ENCODE measurements at regions not wholly inside any gene's neighbourhood (a gene's known extent, or its start where the extent isn't known, plus 50 kb on each side); places are given as distances from the start of the nearest gene placed in this dataset.
A peak's percentile ranks its signal among the peaks of the same experiment; 100 is the strongest.

DNA sequence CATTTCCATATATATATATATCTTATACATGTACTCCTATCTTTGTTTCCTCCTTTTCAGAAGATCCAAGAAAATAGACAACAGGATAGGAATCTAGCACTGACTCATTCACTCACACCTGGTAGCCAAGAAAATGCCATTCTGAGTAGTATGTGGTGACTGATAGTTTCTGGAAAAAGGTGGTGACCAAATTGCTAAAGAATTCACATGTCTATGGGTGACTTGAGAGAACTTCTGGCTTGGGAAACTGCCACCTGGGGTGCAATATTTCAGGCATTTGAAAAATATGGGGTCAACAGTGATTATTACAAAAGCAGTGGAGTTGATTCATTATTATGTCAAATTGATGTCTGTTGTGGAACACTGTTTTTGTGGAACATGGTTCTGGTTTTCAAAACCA, 605.1 kb downstream of the PCDH18 start:
- H3K36me3 ChIP-seq (replicated peaks), result no peaks in the 10 kb centered on the region
- no peaks in the 10 kb centered on the region for H3K9me3 ChIP-seq
- H3K4me1 ChIP-seq, result no peaks in the 10 kb centered on the region
- no peaks in the 10 kb centered on the region for H3K27me3 ChIP-seq (ENCODE audit: low read depth)
- DNase-seq (ENCODE audit: low spot score in 2 of 2), result no peak
- no peak overlapping the region for H3K4me3 ChIP-seq
- in situ Hi-C loops (cut with MboI; ENCODE audit: low sequenced_read_pairs), result no loop called here

GRCh38 chr4:136925203-136925602, 607.1 kb downstream of the PCDH18 start:
- DNase-seq (ENCODE audit: low spot score in 2 of 2), result no peak
- no peaks in the 10 kb centered on the region for H3K9me3 ChIP-seq
- no peak overlapping the region for H3K4me3 ChIP-seq
- H3K36me3 ChIP-seq (replicated peaks), result no peaks in the 10 kb centered on the region
- in situ Hi-C loops (cut with MboI; ENCODE audit: low sequenced_read_pairs), result no loop called here
- H3K27me3 ChIP-seq (ENCODE audit: low read depth), result no peaks in the 10 kb centered on the region
- no peaks in the 10 kb centered on the region for H3K4me1 ChIP-seq

DNA sequence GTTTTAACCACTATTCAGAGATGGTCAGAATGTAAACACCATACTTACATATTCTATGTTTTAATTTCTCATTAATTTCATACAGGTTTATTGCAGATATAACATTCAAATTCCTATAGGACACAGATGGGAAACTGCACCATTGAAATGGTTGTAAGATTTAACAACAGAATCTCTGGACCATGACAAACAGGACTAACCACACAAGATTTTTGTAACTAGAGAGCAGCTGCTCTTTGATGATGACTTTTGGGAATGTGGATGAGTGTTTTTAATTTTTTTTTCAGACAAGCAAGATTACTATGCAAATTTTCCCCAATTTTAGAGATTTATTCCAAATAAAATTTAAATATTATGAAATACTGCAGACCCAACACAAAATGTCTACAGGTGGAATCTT, 610.2 kb downstream of the PCDH18 start:
- in situ Hi-C loops (cut with MboI; ENCODE audit: low sequenced_read_pairs), result no loop called here
- Histone ChIP-seq H3K27me3 (ENCODE audit: low read depth) (no peaks in the 10 kb centered on the region), H3K4me1 (no peaks in the 10 kb centered on the region), H3K4me3 (no peak overlapping the region), H3K36me3 (replicated peaks) (no peaks in the 10 kb centered on the region), H3K9me3 (no peaks in the 10 kb centered on the region)
- no peak for DNase-seq (ENCODE audit: low spot score in 2 of 2)

- no peaks in the 10 kb centered on the region for H3K36me3 ChIP-seq (replicated peaks)
- no peak overlapping the region for H3K4me3 ChIP-seq
- DNase-seq (ENCODE audit: low spot score in 2 of 2), result no peak
- H3K4me1 ChIP-seq, result no peaks in the 10 kb centered on the region
- H3K27me3 ChIP-seq (ENCODE audit: low read depth), result no peaks in the 10 kb centered on the region
- in situ Hi-C loops (cut with MboI; ENCODE audit: low sequenced_read_pairs), result no loop called here
- H3K9me3 ChIP-seq, result no peaks in the 10 kb centered on the region
These were observed 612.0 kb downstream of the PCDH18 start for GRCh38 chr4:136920092-136920881.

GRCh38 chr4:136918772-136919171, 613.5 kb downstream of the PCDH18 start:
- no peaks in the 10 kb centered on the region for H3K36me3 ChIP-seq (replicated peaks)
- DNase-seq (ENCODE audit: low spot score in 2 of 2), result no peak
- H3K27me3 ChIP-seq (ENCODE audit: low read depth), result no peaks in the 10 kb centered on the region
- in situ Hi-C loops (cut with MboI; ENCODE audit: low sequenced_read_pairs), result no loop called here
- H3K4me1 ChIP-seq, result no peaks in the 10 kb centered on the region
- no peak overlapping the region for H3K4me3 ChIP-seq
- H3K9me3 ChIP-seq, result no peaks in the 10 kb centered on the region

- H3K4me1 ChIP-seq, result no peaks in the 10 kb centered on the region
- DNase-seq (ENCODE audit: low spot score in 2 of 2), result no peak
- in situ Hi-C loops (cut with MboI; ENCODE audit: low sequenced_read_pairs), result no loop called here
- no peaks in the 10 kb centered on the region for H3K36me3 ChIP-seq (replicated peaks)
- no peaks in the 10 kb centered on the region for H3K9me3 ChIP-seq
- H3K27me3 ChIP-seq (ENCODE audit: low read depth), result no peaks in the 10 kb centered on the region
- H3K4me3 ChIP-seq, result no peak overlapping the region
These were observed 614.8 kb downstream of the PCDH18 start for GRCh38 chr4:136917312-136918110.

- DNase-seq (ENCODE audit: low spot score in 2 of 2), result peak in 1 of 2 experiments; percentile 13
- no peaks in the 10 kb centered on the region for H3K27me3 ChIP-seq (ENCODE audit: low read depth)
- H3K9me3 ChIP-seq, result no peaks in the 10 kb centered on the region
- H3K4me3 ChIP-seq, result no peak overlapping the region
- in situ Hi-C loops (cut with MboI; ENCODE audit: low sequenced_read_pairs), result no loop called here
- H3K4me1 ChIP-seq, result peaks cover 4% of the 10 kb centered on the region
- H3K36me3 ChIP-seq (replicated peaks), result no peaks in the 10 kb centered on the region
These were observed 622.7 kb downstream of the PCDH18 start for GRCh38 chr4:136909626-136910025.

- peaks cover 4% of the 10 kb centered on the region for H3K4me1 ChIP-seq
- no peaks in the 10 kb centered on the region for H3K9me3 ChIP-seq
- no peak overlapping the region for H3K4me3 ChIP-seq
- in situ Hi-C loops (cut with MboI; ENCODE audit: low sequenced_read_pairs), result no loop called here
- H3K36me3 ChIP-seq (replicated peaks), result no peaks in the 10 kb centered on the region
- no peaks in the 10 kb centered on the region for H3K27me3 ChIP-seq (ENCODE audit: low read depth)
- DNase-seq (ENCODE audit: low spot score in 2 of 2), result peak; percentile 41 to 75
These were observed 624.2 kb downstream of the PCDH18 start for GRCh38 chr4:136908122-136908521.

DNA sequence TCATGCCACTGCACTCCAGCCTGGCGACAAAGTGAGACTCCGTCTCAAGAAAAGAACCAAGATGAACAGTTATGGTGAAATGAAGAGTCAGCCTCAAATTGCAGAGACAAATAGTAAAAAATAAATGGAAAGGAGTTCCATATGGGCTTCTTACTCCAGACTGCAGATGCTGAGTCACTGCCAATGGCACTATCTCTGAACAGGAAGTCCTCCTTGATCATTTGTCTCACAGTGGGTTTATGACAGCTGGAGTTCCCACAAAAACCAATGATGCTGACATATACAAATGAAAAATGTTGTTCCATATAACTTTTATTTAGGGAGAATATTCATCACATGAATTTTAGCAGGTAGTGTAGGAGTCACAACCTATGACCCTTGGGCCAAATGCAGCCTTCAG, 631.6 kb downstream of the PCDH18 start:
- H3K36me3 ChIP-seq (replicated peaks), result no peaks in the 10 kb centered on the region
- in situ Hi-C loops (cut with MboI; ENCODE audit: low sequenced_read_pairs), result no loop called here
- H3K4me3 ChIP-seq, result no peak overlapping the region
- DNase-seq (ENCODE audit: low spot score in 2 of 2), result no peak
- H3K9me3 ChIP-seq, result no peaks in the 10 kb centered on the region
- H3K27me3 ChIP-seq (ENCODE audit: low read depth), result no peaks in the 10 kb centered on the region
- H3K4me1 ChIP-seq, result no peaks in the 10 kb centered on the region

- DNase-seq (ENCODE audit: low spot score in 2 of 2), result no peak
- Histone ChIP-seq H3K4me1 (no peaks in the 10 kb centered on the region), H3K36me3 (replicated peaks) (no peaks in the 10 kb centered on the region), H3K9me3 (no peaks in the 10 kb centered on the region), H3K4me3 (no peak overlapping the region), H3K27me3 (ENCODE audit: low read depth) (no peaks in the 10 kb centered on the region)
- in situ Hi-C loops (cut with MboI; ENCODE audit: low sequenced_read_pairs), result no loop called here
These were observed 633.6 kb downstream of the PCDH18 start for GRCh38 chr4:136898590-136899248.

DNA sequence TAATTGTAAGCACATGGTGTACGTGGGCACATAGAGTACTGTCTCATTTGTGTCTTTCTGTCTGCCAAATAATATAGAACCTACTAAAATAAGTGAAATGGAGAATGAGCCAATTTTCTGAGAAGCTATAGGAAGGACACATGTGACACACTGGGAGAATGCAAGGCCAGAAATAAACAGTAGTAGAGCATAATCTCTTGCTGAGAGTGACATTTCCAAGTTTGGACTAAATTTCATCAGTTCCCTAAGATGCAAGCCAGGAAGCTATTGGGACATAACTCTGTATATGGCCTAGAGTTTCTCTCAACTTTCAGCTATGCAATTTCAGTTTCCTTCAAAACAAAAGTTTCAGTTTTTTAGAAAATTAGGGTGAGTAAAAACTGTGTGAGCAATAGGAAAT, 638.7 kb downstream of the PCDH18 start:
- H3K4me1 ChIP-seq, result no peaks in the 10 kb centered on the region
- no peaks in the 10 kb centered on the region for H3K27me3 ChIP-seq (ENCODE audit: low read depth)
- in situ Hi-C loops (cut with MboI; ENCODE audit: low sequenced_read_pairs), result no loop called here
- no peak overlapping the region for H3K4me3 ChIP-seq
- no peaks in the 10 kb centered on the region for H3K9me3 ChIP-seq
- no peak for DNase-seq (ENCODE audit: low spot score in 2 of 2)
- H3K36me3 ChIP-seq (replicated peaks), result no peaks in the 10 kb centered on the region

- in situ Hi-C loops (cut with MboI; ENCODE audit: low sequenced_read_pairs), result no loop called here
- no peak for DNase-seq (ENCODE audit: low spot score in 2 of 2)
- H3K9me3 ChIP-seq, result no peaks in the 10 kb centered on the region
These were observed 650.6 kb downstream of the PCDH18 start for GRCh38 chr4:136881666-136882065.

DNA sequence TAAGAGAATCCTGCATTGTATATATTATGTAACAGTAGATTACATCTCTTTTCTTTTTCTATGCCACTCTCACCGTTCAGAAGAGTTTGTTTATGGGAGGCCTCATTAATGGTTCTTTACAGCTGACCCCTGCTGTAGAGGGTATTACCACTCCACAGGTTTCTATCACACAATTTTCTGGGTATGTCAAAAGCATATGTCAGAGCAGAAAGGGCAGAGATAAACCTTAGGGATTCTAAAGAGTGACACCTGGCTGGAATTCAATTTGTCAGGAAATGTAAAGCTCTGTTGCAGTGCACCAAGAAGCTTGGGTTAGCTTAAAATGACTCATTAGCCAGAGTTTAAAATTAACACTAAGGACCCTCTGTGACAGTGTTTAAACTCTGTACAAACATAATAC, 658.7 kb downstream of the PCDH18 start:
- in situ Hi-C loops (cut with MboI; ENCODE audit: low sequenced_read_pairs), result no loop called here
- peak in 1 of 2 experiments; percentile 21 for DNase-seq (ENCODE audit: low spot score in 2 of 2)
- Histone ChIP-seq H3K27me3 (ENCODE audit: low read depth) (no peaks in the 10 kb centered on the region), H3K4me3 (no peak overlapping the region), H3K36me3 (replicated peaks) (no peaks in the 10 kb centered on the region), H3K4me1 (peaks cover 12% of the 10 kb centered on the region), H3K9me3 (no peaks in the 10 kb centered on the region)

More at GRCh38 chr4:136881666-136882065, 650.6 kb downstream of the PCDH18 start:
- Histone ChIP-seq H3K36me3 (replicated peaks) (no peaks in the 10 kb centered on the region), H3K27me3 (ENCODE audit: low read depth) (no peaks in the 10 kb centered on the region), H3K4me3 (no peak overlapping the region), H3K4me1 (no peaks in the 10 kb centered on the region)

- in situ Hi-C loops (cut with MboI; ENCODE audit: low sequenced_read_pairs), result no loop called here
- DNase-seq (ENCODE audit: low spot score in 2 of 2), result no peak
- Histone ChIP-seq H3K9me3 (no peaks in the 10 kb centered on the region), H3K36me3 (replicated peaks) (no peaks in the 10 kb centered on the region), H3K27me3 (ENCODE audit: low read depth) (no peaks in the 10 kb centered on the region), H3K4me3 (no peak overlapping the region), H3K4me1 (peaks cover 6% of the 10 kb centered on the region)
These were observed 664.8 kb downstream of the PCDH18 start for GRCh38 chr4:136867465-136867864.
